GM12878 (cell line): ENCODE measurements at regions not wholly inside any gene's neighbourhood (a gene's known extent, or its start where the extent isn't known, plus 50 kb on each side); places are given as distances from the start of the nearest gene placed in this dataset.
A peak's percentile ranks its signal among the peaks of the same experiment; 100 is the strongest.

Experiments used
- ATAC-seq: fragments of 200-7000 bp; cut with Tn5 transposase; 3 replicates; pipeline ENCODE4 v1.9.1; 2020; ENCODE audit warnings: mild to moderate bottlenecking, moderate library complexity
- BruUV-seq: library from RNA; stranded (reverse); fragments of 400-500 nt; replicated peaks from 2 replicates; lab custom pipeline; 2021; lab: Mats Ljungman, UMichigan
- CTCF ChIA-PET: fragments of 300-600 bp; sonication (Branson Sonifier 250); formaldehyde crosslinking; extraction: SDS; loops from one replicate; lab custom pipeline; 2021; ENCODE audit warnings: inconsistent platforms; lab: Yijun Ruan, JAX
- POLR2A ChIA-PET: fragments of 350-600 bp; formaldehyde crosslinking; extraction: SDS; loops from one replicate; lab custom pipeline; 2021; ENCODE audit warnings: inconsistent platforms; lab: Charles Lee
- RAD21 ChIA-PET: fragments of 300-600 bp; sonication (Branson Sonifier 250); formaldehyde crosslinking; loops from one replicate; lab custom pipeline; 2023; ENCODE audit warnings: antibody characterized with exemption; ENCODE audit not compliant: unreplicated experiment; lab: Charles Lee
- SMC1A ChIA-PET: fragments of 300-600 bp; sonication (Branson Sonifier 250); formaldehyde crosslinking; loops from one replicate; lab custom pipeline; 2023; ENCODE audit not compliant: unreplicated experiment, uncharacterized antibody; lab: Charles Lee
- DNase-seq: peaks from one replicate; pipeline ENCODE4 v3.0.0-alpha.2; 2011; ENCODE audit warnings: low read depth, low spot score
- FAIRE-seq: peaks from 3 replicates; lab custom pipeline; 2011; peaks lifted over from hg19 to GRCh38; lab: Jason Lieb, UNC
- H2AFZ ChIP-seq: 2 replicates; pipeline ENCODE4 v1.6.0; 2011; ENCODE audit warnings: low read depth, low read length, control low read depth; ENCODE audit not compliant: control insufficient read depth
- H3K27ac ChIP-seq: 2 replicates; pipeline ENCODE4 v1.5.1; 2011; ENCODE audit warnings: control low read depth; ENCODE audit not compliant: control insufficient read depth, insufficient read depth
- H3K27me3 ChIP-seq, 2 experiments: replicated peaks in 1 of 2; 2 replicates each; pipeline versions ENCODE4 v1.6.0 to v1.6.1; 2011; ENCODE audit warnings: low read length in 1 of 2; ENCODE audit not compliant: control insufficient read depth in 2 of 2, insufficient read depth in 2 of 2
- H3K36me3 ChIP-seq, 2 experiments: 2 replicates each; pipeline ENCODE4 v1.5.1; 2011; ENCODE audit warnings: low read length in 1 of 2; ENCODE audit not compliant: control insufficient read depth in 2 of 2, insufficient read depth in 2 of 2
- H3K4me1 ChIP-seq: 2 replicates; pipeline ENCODE4 v1.6.1; 2011; ENCODE audit warnings: mild to moderate bottlenecking, low read length, moderate library complexity, mixed read lengths; ENCODE audit not compliant: control insufficient read depth, insufficient read depth
- H3K4me2 ChIP-seq: 2 replicates; pipeline ENCODE4 v1.6.0; 2011; ENCODE audit warnings: control low read depth; ENCODE audit not compliant: control insufficient read depth, insufficient read depth
- H3K4me3 ChIP-seq: fragments of 200-600 bp; sonication (generic); 2 replicates; pipeline ENCODE4 v1.5.1; 2016
- H3K79me2 ChIP-seq: 2 replicates; pipeline ENCODE4 v1.6.0; 2011; ENCODE audit warnings: low read length; ENCODE audit not compliant: control insufficient read depth, insufficient read depth
- H3K9ac ChIP-seq: 2 replicates; pipeline ENCODE4 v1.8.0; 2011; ENCODE audit warnings: low read length, control low read depth, mixed read lengths; ENCODE audit not compliant: control insufficient read depth, insufficient read depth
- H3K9me3 ChIP-seq: replicated peaks from 3 replicates; pipeline ENCODE4 v1.5.1; 2011; ENCODE audit warnings: mild to moderate bottlenecking, low read length; ENCODE audit not compliant: control insufficient read depth, insufficient read depth
- H4K20me1 ChIP-seq: 2 replicates; pipeline ENCODE4 v1.6.0; 2011; ENCODE audit not compliant: control insufficient read depth, insufficient read depth
- ATF7 ChIP-seq: fragments of 450-650 bp; IDR thresholded peaks from 2 replicates; pipeline ENCODE4 v1.6.1; 2016; ENCODE audit warnings: low read depth, mild to moderate bottlenecking
- BRCA1 ChIP-seq: IDR thresholded peaks from 2 replicates; pipeline ENCODE4 v1.6.1; 2011; ENCODE audit warnings: low read depth, low read length, improper control_type of control experiment
- CBFB ChIP-seq: IDR thresholded peaks from 2 replicates; pipeline ENCODE4 v1.6.1; 2016; ENCODE audit warnings: antibody characterized with exemption, low read depth
- CTCF ChIP-seq, 3 experiments: IDR thresholded peaks in 2 of 3; conservative IDR thresholded peaks in 1 of 3; 2 replicates each; pipeline ENCODE4 v1.5.1; 2011; ENCODE audit warnings: low read depth in 3 of 3, low read length in 3 of 3, mild to moderate bottlenecking in 3 of 3, control low read depth in 2 of 3, moderate library complexity in 2 of 3, inconsistent platforms in 1 of 3, mixed read lengths in 1 of 3; ENCODE audit not compliant: control insufficient read depth in 2 of 3, insufficient read depth in 1 of 3; ENCODE audit errors: extremely low read depth in 1 of 3
- ETV6 ChIP-seq, 2 experiments: fragments of 450-650 bp in 1 of 2; IDR thresholded peaks in 1 of 2; conservative IDR thresholded peaks in 1 of 2; 2 replicates each; pipeline ENCODE4 v1.6.1; 2014; ENCODE audit warnings: antibody characterized with exemption in 1 of 2, borderline replicate concordance in 1 of 2, low read depth in 1 of 2, mild to moderate bottlenecking in 1 of 2, moderate library complexity in 1 of 2
- GATAD2B ChIP-seq: fragments of 450-650 bp; conservative IDR thresholded peaks from 2 replicates; pipeline ENCODE4 v1.6.1; 2017; ENCODE audit warnings: low read depth, mild to moderate bottlenecking, moderate library complexity
- IKZF2 ChIP-seq, 2 experiments: fragments of 450-650 bp; IDR thresholded peaks; 2 replicates each; pipeline ENCODE4 v1.6.1; 2017; ENCODE audit warnings: mild to moderate bottlenecking in 2 of 2, moderate library complexity in 2 of 2
- MEF2A ChIP-seq: IDR thresholded peaks from 2 replicates; pipeline ENCODE4 v1.6.1; 2011; ENCODE audit warnings: low read depth, mild to moderate bottlenecking, low read length, moderate library complexity; ENCODE audit not compliant: insufficient read depth
- PAX5 ChIP-seq: IDR thresholded peaks from 2 replicates; pipeline ENCODE4 v1.6.1; 2011; ENCODE audit warnings: low read depth, low read length, borderline replicate concordance
- POLR2AphosphoS2 ChIP-seq: IDR thresholded peaks from 2 replicates; pipeline ENCODE4 v1.6.1; 2011; ENCODE audit warnings: low read depth, mild to moderate bottlenecking, low read length, improper control_type of control experiment, moderate library complexity
- RELA ChIP-seq: fragments of 450-650 bp; IDR thresholded peaks from 2 replicates; pipeline ENCODE4 v1.8.0; 2014; ENCODE audit warnings: borderline replicate concordance; ENCODE audit not compliant: partially characterized antibody
- SMAD1 ChIP-seq: fragments of 450-650 bp; IDR thresholded peaks from 2 replicates; pipeline ENCODE4 v1.6.1; 2018; ENCODE audit warnings: mild to moderate bottlenecking, low read depth; ENCODE audit not compliant: partially characterized antibody
- SRF ChIP-seq, 2 experiments: IDR thresholded peaks; 2 replicates each; pipeline ENCODE4 v1.6.1; 2011; ENCODE audit warnings: low read depth in 2 of 2, low read length in 2 of 2, mild to moderate bottlenecking in 1 of 2, moderate library complexity in 1 of 2
- STAT1 ChIP-seq: fragments of 450-650 bp; conservative IDR thresholded peaks from 2 replicates; pipeline ENCODE4 v1.6.1; 2014; ENCODE audit warnings: antibody characterized with exemption, mild to moderate bottlenecking
- ZNF622 ChIP-seq: fragments of 450-650 bp; IDR thresholded peaks from 2 replicates; pipeline ENCODE4 v1.6.1; 2017; ENCODE audit warnings: mild to moderate bottlenecking, inconsistent platforms
- WGBS: methylation state at CpG from one replicate; pipeline ENCODE4 v1.1.6; 2016; ENCODE audit warnings: low lambda C conversion rate; ENCODE audit not compliant: insufficient replicate concordance, insufficient coverage; ENCODE audit errors: missing lambda C conversion rate; 5-methylcytosine and 5-hydroxymethylcytosine counted together
- in situ Hi-C: fragments of 300-500 bp; cut with MboI; formaldehyde crosslinking; loops from 9 replicates; pipeline ENCODE4 v1.14.3; 2018; ENCODE audit warnings: mixed read lengths
- intact Hi-C: fragments of 100-400 bp; cut with micrococcal nuclease; formaldehyde crosslinking; loops from one replicate; pipeline ENCODE4 v1.14.2; 2022; ENCODE audit not compliant: unreplicated experiment
- TF ChIP-seq, protein P1 (sequence below): fragments of 450-650 bp; IDR thresholded peaks from 2 replicates; pipeline ENCODE4 v1.6.1; 2017; ENCODE audit warnings: antibody characterized with exemption, mild to moderate bottlenecking, moderate library complexity

GRCh38 chr3:194057570-194058188, 78.3 kb upstream of the HES1 start (continued):
- no peak for TF ChIP-seq BRCA1
- TF ChIP-seq SRF (IDR thresholded peaks at IDR 0.05; ENCODE audit: low read depth in 2 of 2, low read length in 2 of 2): no peak
- TF ChIP-seq STAT1: no peak
- TF ChIP-seq CTCF (IDR thresholded peaks at IDR 0.05 in 2 of 3, conservative IDR thresholded peaks at IDR 0.05 in 1 of 3; ENCODE audit: control insufficient read depth in 2 of 3, extremely low read depth in 1 of 3, insufficient read depth in 1 of 3, low read depth in 3 of 3, low read length in 3 of 3): no peak

DNA sequence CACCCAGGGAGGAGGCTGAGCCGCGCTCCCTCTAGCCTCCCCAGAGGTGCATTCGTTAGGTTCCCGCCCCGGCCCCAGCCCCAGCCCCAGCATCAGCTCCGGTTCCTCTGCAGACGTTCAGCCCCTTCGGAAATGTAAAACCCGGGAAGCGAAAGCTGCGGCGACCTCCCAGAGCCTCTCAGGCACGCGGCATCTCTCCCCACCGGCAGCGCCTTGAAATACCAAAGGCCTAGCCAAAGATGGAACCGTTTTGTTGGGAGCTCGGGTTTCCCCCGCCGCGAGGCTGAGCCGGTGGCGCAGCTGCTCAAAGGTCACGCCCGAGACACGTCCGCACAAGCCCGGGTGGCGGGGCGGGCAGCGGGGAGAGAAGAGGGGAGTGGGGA, 77.8 kb upstream of the HES1 start:
- peak overlapping the region; percentile 64 for H2AFZ ChIP-seq
- ChIA-PET CTCF (interaction anchor here (1.1 kb wide), 1 partner anchor 43 kb away, joined by 3 read pairs; no protein-coding TSS in a partner anchor), SMC1A (interaction anchor here (1.0 to 2.1 kb wide), 5 partner anchors 45 to 277 kb away, joined by 3 to 7 read pairs (median 3); no protein-coding TSS in a partner anchor), POLR2A (interaction anchor here (0.6 to 1.0 kb wide), 2 partner anchors 225 to 1166 kb away, joined by 3 read pairs; no protein-coding TSS in a partner anchor), RAD21 (interaction anchor here (0.8 to 1.4 kb wide), 5 partner anchors 13 to 315 kb away, joined by 3 to 6 read pairs (median 3); no protein-coding TSS in a partner anchor)
- FAIRE-seq: no peak
- in situ Hi-C loops: no loop called here
- H3K4me1 ChIP-seq: no peaks in the 10 kb centered on the region
- DNase-seq: no peak
- H3K79me2 ChIP-seq: no peaks in the 10 kb centered on the region
- H3K9ac ChIP-seq: no peak overlapping the region; the same call in 1 of the 2 replicates
- no peaks in the 10 kb centered on the region for H3K27me3 ChIP-seq
- BruUV-seq: no TSS peak
- H4K20me1 ChIP-seq: no peaks in the 10 kb centered on the region
- no peak overlapping the region for H3K4me3 ChIP-seq
- peak overlapping the region; percentile 75 for H3K4me2 ChIP-seq
- H3K36me3 ChIP-seq: no peaks in the 10 kb centered on the region
- H3K9me3 ChIP-seq: no peaks in the 10 kb centered on the region; the same call in 2 of the 3 replicates
- peak; percentile 88 for ATAC-seq
- 5% methylated on average over 21 of the region's 31 CpGs for WGBS
- intact Hi-C loops: no loop called here
- no peak overlapping the region for H3K27ac ChIP-seq
- TF ChIP-seq SRF (IDR thresholded peaks at IDR 0.05; ENCODE audit: low read depth in 2 of 2, low read length in 2 of 2) (no peak), SMAD1 (no peak), MEF2A (no peak), ATF7 (no peak), PAX5 (no peak), RELA (no peak), POLR2AphosphoS2 (no peak), ZNF622 (no peak), IKZF2 (IDR thresholded peaks at IDR 0.05) (no peak), ETV6 (conservative IDR thresholded peaks at IDR 0.05 in 1 of 2, IDR thresholded peaks at IDR 0.05 in 1 of 2; ENCODE audit: borderline replicate concordance in 1 of 2, low read depth in 1 of 2) (no peak), GATAD2B (no peak), CBFB (no peak)
- TF ChIP-seq, protein P1, sequence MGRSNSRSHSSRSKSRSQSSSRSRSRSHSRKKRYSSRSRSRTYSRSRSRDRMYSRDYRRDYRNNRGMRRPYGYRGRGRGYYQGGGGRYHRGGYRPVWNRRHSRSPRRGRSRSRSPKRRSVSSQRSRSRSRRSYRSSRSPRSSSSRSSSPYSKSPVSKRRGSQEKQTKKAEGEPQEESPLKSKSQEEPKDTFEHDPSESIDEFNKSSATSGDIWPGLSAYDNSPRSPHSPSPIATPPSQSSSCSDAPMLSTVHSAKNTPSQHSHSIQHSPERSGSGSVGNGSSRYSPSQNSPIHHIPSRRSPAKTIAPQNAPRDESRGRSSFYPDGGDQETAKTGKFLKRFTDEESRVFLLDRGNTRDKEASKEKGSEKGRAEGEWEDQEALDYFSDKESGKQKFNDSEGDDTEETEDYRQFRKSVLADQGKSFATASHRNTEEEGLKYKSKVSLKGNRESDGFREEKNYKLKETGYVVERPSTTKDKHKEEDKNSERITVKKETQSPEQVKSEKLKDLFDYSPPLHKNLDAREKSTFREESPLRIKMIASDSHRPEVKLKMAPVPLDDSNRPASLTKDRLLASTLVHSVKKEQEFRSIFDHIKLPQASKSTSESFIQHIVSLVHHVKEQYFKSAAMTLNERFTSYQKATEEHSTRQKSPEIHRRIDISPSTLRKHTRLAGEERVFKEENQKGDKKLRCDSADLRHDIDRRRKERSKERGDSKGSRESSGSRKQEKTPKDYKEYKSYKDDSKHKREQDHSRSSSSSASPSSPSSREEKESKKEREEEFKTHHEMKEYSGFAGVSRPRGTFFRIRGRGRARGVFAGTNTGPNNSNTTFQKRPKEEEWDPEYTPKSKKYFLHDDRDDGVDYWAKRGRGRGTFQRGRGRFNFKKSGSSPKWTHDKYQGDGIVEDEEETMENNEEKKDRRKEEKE: no peak
